Hepatocyte (in vitro differentiated cells): ENCODE measurements at regions not wholly inside any gene's neighbourhood (a gene's known extent, or its start where the extent isn't known, plus 50 kb on each side); places are given as distances from the start of the nearest gene placed in this dataset.
"Not testable (repeated sequence)": the region's sequence is repeated elsewhere in the genome, so short reads cannot be mapped to it uniquely, and the experiment has no call there.

Experiments
- CTCF ChIP-seq: fragments of 200-600 bp; sonication (generic); IDR thresholded peaks from 2 replicates; pipeline ENCODE4 v1.5.1; 2016; ENCODE audit warnings: antibody characterized with exemption, mild to moderate bottlenecking; ENCODE audit not compliant: poor library complexity
- EZH2 ChIP-seq: fragments of 200-600 bp; sonication (generic); IDR thresholded peaks from 2 replicates; pipeline ENCODE4 v1.6.1; 2016; ENCODE audit warnings: antibody characterized with exemption, mild to moderate bottlenecking, borderline replicate concordance

- not testable (repeated sequence) for TF ChIP-seq CTCF, EZH2
These were observed 75.1 kb upstream of the ADORA2B start for GRCh38 chr17:15869868-15870267.
